ENCODE measurements at regions not wholly inside any gene's neighbourhood (a gene's known extent, or its start where the extent isn't known, plus 50 kb on each side); places are given as distances from the start of the nearest gene placed in this dataset.

DNA sequence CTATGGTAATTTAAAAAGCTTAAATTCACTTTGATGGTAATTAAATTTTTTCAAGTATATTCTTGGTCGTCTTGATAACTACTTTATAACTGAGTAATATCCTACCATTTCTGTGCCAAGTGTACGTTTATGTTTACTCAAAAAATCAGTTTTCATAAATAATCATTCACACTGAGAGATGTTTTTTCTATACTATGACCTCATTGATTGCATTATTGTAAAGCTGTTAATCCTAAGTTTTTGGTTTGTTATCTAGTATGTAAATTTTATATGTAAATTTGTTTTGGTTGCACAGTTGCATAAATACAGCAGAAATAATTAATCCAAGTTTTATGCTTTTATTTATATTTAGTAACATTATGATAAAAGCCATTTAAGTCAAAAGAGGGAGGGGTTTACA is 196.4 kb upstream of the PRICKLE1 start:
- Histone ChIP-seq H3K9me3 (no peaks in the 10 kb centered on the region), H3K4me3 (no peak overlapping the region), H3K27ac (no peak overlapping the region), H3K36me3 (no peaks in the 10 kb centered on the region), H3K27me3 (no peaks in the 10 kb centered on the region), H3K4me1 (no peaks in the 10 kb centered on the region)
- TF ChIP-seq POLR2AphosphoS5 (IDR thresholded peaks at IDR 0.05): no peak
- TF ChIP-seq, protein P1, sequence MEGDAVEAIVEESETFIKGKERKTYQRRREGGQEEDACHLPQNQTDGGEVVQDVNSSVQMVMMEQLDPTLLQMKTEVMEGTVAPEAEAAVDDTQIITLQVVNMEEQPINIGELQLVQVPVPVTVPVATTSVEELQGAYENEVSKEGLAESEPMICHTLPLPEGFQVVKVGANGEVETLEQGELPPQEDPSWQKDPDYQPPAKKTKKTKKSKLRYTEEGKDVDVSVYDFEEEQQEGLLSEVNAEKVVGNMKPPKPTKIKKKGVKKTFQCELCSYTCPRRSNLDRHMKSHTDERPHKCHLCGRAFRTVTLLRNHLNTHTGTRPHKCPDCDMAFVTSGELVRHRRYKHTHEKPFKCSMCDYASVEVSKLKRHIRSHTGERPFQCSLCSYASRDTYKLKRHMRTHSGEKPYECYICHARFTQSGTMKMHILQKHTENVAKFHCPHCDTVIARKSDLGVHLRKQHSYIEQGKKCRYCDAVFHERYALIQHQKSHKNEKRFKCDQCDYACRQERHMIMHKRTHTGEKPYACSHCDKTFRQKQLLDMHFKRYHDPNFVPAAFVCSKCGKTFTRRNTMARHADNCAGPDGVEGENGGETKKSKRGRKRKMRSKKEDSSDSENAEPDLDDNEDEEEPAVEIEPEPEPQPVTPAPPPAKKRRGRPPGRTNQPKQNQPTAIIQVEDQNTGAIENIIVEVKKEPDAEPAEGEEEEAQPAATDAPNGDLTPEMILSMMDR (IDR thresholded peaks at IDR 0.05): no peak
- no peak for TF ChIP-seq POLR2A (IDR thresholded peaks at IDR 0.05)
- no peak for TF ChIP-seq EP300 (IDR thresholded peaks at IDR 0.05)
- 55 to 79% methylated on average over 2 of the region's 2 CpGs for WGBS, 2 donors
- intact Hi-C loops (cut with DNase I): no loop called here
- no peak for DNase-seq

DNA sequence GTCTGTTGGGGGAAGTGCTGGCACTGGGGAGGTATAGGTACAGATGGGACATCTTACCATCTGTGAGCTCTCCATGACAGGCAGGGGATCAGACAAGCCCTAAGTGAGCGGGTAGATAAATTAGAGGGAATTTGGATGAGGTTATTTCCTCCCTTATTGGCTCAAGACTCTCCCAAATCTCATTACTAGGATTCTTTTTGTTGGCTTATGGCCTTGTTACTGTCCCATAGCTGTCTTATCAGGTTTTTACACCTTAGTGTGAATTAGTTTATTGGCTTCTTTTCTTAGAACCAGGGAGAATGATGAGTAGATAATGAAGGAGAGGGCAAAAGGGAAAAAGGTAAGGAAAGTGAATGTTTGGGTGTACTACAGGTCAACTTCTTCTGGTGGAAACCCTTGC is 191.1 kb upstream of the PRICKLE1 start:
- Histone ChIP-seq H3K4me1 (no peaks in the 10 kb centered on the region), H3K27me3 (no peaks in the 10 kb centered on the region), H3K36me3 (no peaks in the 10 kb centered on the region), H3K27ac (no peak overlapping the region), H3K9me3 (no peaks in the 10 kb centered on the region), H3K4me3 (no peak overlapping the region)
- TF ChIP-seq, protein P1 (IDR thresholded peaks at IDR 0.05): no peak
- no peak for TF ChIP-seq POLR2AphosphoS5 (IDR thresholded peaks at IDR 0.05)
- no peak for TF ChIP-seq EP300 (IDR thresholded peaks at IDR 0.05)
- no peak for TF ChIP-seq POLR2A (IDR thresholded peaks at IDR 0.05)
- DNase-seq: no peak
- intact Hi-C loops (cut with DNase I): no loop called here
- WGBS, 2 donors: 48 to 69% methylated on average over 1 of the region's 1 CpG

DNA sequence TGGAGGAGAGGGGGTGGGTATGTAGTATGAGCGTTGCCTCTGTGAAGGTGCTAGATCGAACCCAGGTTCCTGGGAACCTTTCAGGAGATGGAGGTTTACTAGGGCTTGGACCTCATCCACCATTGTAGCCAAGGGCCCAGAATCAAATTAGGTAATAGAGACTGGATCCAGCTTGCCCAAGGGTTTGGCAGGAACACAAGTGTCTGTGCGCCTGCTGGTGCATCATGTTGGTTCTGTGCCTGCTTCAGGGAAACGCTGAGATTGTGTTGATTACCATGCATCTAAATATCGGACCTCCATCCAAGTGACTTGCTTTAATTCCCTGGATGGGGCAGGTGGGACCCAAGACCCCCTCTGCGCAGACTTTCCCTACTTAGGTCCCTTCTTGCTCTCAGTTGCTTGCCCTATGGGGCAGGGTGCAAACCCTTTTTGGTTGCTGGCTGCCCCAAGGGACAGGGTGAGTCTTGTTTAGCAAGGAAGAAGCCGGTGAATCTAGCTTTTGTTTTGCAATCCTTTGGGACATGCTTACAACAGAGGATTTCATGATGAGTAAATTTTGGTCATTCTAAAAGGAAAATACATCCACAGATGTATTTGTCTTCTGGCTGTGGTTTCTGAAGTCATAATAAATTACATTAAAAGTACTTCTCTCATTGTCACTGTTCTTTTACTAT is 189.8 kb upstream of the PRICKLE1 start:
- H3K27ac ChIP-seq: no peak overlapping the region
- DNase-seq: no peak
- TF ChIP-seq POLR2A (IDR thresholded peaks at IDR 0.05) (no peak), EP300 (IDR thresholded peaks at IDR 0.05) (no peak), POLR2AphosphoS5 (IDR thresholded peaks at IDR 0.05) (no peak)
- TF ChIP-seq, protein P1 (IDR thresholded peaks at IDR 0.05): no peak

DNA sequence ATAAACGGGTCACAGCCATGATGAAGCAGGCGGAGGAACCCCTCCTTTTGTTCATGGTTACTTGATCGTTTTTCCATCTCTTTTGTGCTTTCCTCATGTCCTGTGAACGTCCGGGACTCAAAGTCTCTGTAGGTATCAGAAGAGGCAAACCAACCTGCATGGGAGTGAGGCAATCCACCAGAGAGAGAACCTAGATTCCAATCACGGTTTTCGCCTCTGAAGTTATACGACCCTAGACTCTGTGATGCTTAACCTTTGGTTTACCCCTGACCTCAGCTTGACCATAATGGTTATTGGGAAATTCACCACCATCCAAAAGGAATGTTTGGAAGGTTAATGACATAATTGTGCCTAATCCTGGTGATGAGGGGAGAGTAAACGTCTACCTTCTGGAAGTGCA is 186.8 kb upstream of the PRICKLE1 start:
- no peak for DNase-seq
- intact Hi-C loops (cut with DNase I): no loop called here
- WGBS, 2 donors: 68 to 70% methylated on average over 9 of the region's 9 CpGs
- Histone ChIP-seq H3K4me3 (no peak overlapping the region), H3K27me3 (no peaks in the 10 kb centered on the region), H3K4me1 (no peaks in the 10 kb centered on the region), H3K9me3 (peaks cover 0 to 10% (median 0%) of the 10 kb centered on the region in 4 donors), H3K36me3 (no peaks in the 10 kb centered on the region), H3K27ac (no peak overlapping the region)
- TF ChIP-seq POLR2A (IDR thresholded peaks at IDR 0.05) (no peak), POLR2AphosphoS5 (IDR thresholded peaks at IDR 0.05) (no peak), EP300 (IDR thresholded peaks at IDR 0.05) (no peak)
- TF ChIP-seq, protein P1 (IDR thresholded peaks at IDR 0.05): no peak

More for the DNA sequence above, 189.8 kb upstream of the PRICKLE1 start:
- Histone ChIP-seq H3K36me3 (no peaks in the 10 kb centered on the region), H3K4me1 (no peaks in the 10 kb centered on the region), H3K4me3 (no peak overlapping the region), H3K27me3 (no peaks in the 10 kb centered on the region), H3K9me3 (no peaks in the 10 kb centered on the region)
- intact Hi-C loops (cut with DNase I): no loop called here
- 83 to 86% methylated on average over 7 of the region's 7 CpGs for WGBS, 2 donors

DNA sequence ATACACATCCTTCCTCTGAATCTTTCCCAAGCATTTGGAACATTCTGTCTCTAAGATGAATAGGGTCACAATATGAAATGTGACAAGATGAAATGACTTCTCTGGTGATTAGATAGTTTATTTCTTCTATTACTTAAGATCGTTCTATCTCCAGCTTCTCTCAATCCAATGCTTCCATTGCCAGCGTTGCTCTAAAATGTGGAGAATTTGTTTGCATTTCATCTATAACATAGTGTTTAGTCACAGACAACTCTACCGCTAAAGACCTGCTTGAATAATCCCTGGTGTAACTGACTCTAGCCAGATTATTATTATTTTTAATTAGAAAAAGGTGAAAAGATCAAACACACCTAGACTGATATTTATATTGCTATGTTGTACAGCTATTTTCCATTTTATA is 184.7 kb upstream of the PRICKLE1 start:
- intact Hi-C loops (cut with DNase I): no loop called here
- WGBS, 2 donors: 88 to 89% methylated on average over 3 of the region's 3 CpGs
- no peak for TF ChIP-seq POLR2AphosphoS5 (IDR thresholded peaks at IDR 0.05)
- TF ChIP-seq EP300 (IDR thresholded peaks at IDR 0.05): no peak
- TF ChIP-seq, protein P1 (IDR thresholded peaks at IDR 0.05): no peak
- TF ChIP-seq POLR2A (IDR thresholded peaks at IDR 0.05): no peak
- Histone ChIP-seq H3K27ac (no peak overlapping the region), H3K9me3 (peaks cover 0 to 10% (median 0%) of the 10 kb centered on the region in 4 donors), H3K4me1 (no peaks in the 10 kb centered on the region), H3K27me3 (no peaks in the 10 kb centered on the region), H3K4me3 (no peak overlapping the region), H3K36me3 (no peaks in the 10 kb centered on the region)
- DNase-seq: no peak
